KBM-7 (cell line): ENCODE measurements at regions not wholly inside any gene's neighbourhood (a gene's known extent, or its start where the extent isn't known, plus 50 kb on each side); places are given as distances from the start of the nearest gene placed in this dataset.
"Not testable (repeated sequence)": the region's sequence is repeated elsewhere in the genome, so short reads cannot be mapped to it uniquely, and the experiment has no call there.

ENCODE experiments used
- DNase-seq: peaks from one replicate; pipeline ENCODE4 v3.0.0-alpha.2; 2015
- in situ Hi-C: fragments of 300-500 bp; cut with MboI; formaldehyde crosslinking; loops from 2 replicates; pipeline ENCODE4 v1.14.3; 2020; ENCODE audit warnings: low sequenced_read_pairs, low pct_unique_long_range_greater_than_20kb, mixed read lengths

DNA sequence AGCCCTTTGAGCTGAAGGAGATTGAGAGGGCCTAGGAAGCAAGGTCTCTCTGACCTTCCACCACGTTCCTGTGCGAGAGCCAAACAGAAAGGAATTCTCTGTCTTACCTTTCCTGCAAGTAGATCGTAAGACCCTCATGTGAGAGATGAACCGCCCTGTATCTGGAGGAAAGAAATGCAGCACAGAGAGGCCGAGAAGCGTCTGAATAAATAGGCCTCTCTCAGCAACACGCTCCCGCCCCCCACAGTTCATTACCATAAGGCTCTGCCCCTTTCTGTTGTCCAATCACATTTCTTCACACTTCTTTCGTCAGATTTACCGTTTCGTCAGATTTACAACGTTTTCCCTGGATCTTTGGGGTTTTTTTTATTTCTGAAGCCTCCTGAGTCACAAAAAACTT, 90.3 kb downstream of the BLID start:
- in situ Hi-C loops, result no loop called here
- DNase-seq, result no peak

GRCh38 chr11:122024278-122024677, 91.7 kb downstream of the BLID start:
- DNase-seq, result no peak
- in situ Hi-C loops, result no loop called here

GRCh38 chr11:122023614-122024250, 92.3 kb downstream of the BLID start:
- in situ Hi-C loops, result no loop called here
- DNase-seq, result no peak

- DNase-seq, result no peak
- in situ Hi-C loops, result no loop called here
These were observed 93.4 kb downstream of the BLID start for GRCh38 chr11:122022646-122023045.

GRCh38 chr11:122020902-122021301, 95.1 kb downstream of the BLID start:
- DNase-seq, result no peak
- in situ Hi-C loops, result no loop called here

- in situ Hi-C loops, result no loop called here
- no peak for DNase-seq
These were observed 95.9 kb downstream of the BLID start for GRCh38 chr11:122019908-122020694.

- in situ Hi-C loops, result no loop called here
- DNase-seq, result no peak
These were observed 108.4 kb downstream of the BLID start for GRCh38 chr11:122007601-122008071.

- in situ Hi-C loops, result no loop called here
- DNase-seq, result no peak
These were observed 111.6 kb downstream of the BLID start for GRCh38 chr11:122004446-122004845.

DNA sequence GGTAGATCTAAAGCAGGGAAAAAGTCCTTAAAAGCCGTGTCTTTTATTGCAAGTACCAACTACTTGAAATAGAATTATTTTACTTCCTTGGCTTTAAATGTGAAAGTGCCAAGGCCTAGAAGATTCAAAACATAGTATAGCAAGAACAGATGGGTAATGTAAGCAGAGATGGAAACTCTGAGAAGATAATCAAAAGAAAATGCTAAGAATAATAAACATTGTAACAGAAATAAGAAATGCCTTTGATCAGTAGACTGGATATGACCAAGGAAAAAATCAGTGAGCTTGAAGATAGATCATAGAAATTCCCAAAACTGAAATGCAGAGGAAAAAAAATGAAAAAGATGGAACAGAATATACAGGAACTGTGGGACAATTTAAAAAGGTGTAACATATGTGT, 113.1 kb downstream of the BLID start:
- in situ Hi-C loops, result no loop called here
- no peak for DNase-seq

GRCh38 chr11:122002047-122002446, 114.0 kb downstream of the BLID start:
- in situ Hi-C loops, result no loop called here
- DNase-seq, result no peak

- no peak for DNase-seq
- in situ Hi-C loops, result no loop called here
These were observed 116.4 kb downstream of the BLID start for GRCh38 chr11:121999651-122000050.

DNA sequence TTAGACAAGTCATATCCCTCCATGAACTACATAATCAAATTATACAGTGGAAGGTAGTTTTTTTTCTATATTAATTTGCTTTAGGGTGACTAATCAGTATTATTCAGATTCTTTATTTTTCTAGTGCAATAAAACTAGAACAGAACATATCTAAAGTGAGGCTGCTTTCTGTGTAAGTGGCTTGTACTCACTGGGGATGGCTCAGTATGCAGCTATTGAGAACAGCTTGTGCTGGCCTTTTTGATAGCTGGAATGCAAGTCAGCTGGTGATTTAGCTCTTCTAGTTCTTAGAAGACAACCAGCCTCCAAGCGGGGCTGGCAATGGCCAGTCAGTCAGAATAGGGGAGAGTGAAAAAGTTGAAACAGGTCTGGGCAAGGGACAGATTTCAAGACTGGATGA, 119.4 kb downstream of the BLID start:
- DNase-seq, result no peak
- in situ Hi-C loops, result no loop called here

- in situ Hi-C loops, result no loop called here
- DNase-seq, result no peak
These were observed 132.1 kb downstream of the BLID start for GRCh38 chr11:121983901-121984300.

GRCh38 chr11:121977914-121978313, 138.1 kb downstream of the BLID start:
- DNase-seq, in situ Hi-C loops: not testable (repeated sequence)

GRCh38 chr11:121968638-121969037, 147.4 kb downstream of the BLID start:
- DNase-seq, result no peak
- in situ Hi-C loops, result no loop called here

DNA sequence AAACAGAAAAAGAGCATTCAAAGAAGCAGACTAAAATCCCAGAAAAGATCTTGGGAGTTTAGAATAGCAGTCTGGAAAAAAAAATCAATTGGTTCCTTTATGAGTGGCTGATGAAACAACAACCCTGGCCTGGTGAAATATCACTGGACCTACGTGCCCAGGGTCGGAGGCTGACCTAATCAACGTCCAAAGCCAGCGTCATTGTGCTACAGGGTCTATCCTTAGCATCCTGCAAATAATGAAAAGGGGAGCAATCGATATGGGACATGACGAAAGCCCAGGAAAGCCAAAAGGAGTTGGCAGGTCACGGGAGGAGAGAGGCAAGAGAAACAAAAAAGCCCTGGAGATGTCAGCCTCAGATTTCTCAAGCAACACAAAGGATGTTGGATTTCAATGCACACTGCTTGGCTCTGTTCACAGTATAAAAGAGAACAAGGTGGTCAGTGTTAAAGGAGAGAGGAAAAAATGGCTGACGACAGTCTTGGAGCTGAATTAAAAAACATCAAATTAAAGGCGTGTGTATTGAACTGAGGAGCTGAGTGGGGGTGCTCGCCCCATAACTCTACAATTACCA, 148.8 kb downstream of the BLID start:
- no peak for DNase-seq
- in situ Hi-C loops, result no loop called here

GRCh38 chr11:121965330-121965729, 150.7 kb downstream of the BLID start:
- in situ Hi-C loops, result no loop called here
- no peak for DNase-seq

DNA sequence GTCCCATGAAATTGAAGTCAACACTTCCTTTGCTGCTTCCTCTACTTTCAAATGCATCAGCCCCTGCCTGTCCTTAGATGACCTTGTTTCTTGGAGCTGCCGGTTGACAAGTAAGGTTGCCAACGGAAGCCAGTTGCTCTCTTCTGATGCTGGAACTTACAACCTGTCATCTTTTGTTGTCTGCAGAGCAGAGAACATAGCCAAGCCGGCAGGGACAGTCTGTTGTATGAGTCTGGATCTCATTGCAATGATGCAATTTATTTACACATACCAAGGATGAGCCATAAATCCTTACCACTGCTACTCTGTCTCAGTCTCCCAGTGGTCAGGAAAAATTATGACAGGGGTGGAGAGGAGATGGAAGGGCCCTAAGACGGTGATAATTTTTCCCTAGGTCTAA, 151.4 kb downstream of the BLID start:
- in situ Hi-C loops, result no loop called here
- DNase-seq, result no peak

DNA sequence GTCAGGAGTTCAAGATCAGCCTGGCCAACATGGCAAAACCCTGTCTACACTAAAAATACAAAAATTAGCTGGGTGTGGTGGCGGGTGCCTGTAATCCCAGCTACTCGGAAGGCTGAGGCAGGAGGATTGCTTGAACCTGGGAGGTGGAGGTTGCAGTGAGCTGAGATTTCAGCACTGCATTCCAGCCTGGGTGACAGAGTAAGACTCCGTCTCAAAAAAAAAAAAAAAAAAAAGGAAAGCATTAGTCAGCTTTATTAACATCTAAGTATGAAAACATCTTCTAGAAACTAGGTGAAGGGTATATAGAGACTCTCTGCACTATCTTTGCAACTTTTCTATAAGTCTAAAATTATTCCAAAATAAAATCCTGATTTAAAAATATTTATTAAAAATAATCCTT, 152.2 kb downstream of the BLID start:
- in situ Hi-C loops, DNase-seq: not testable (repeated sequence)

- no peak for DNase-seq
- in situ Hi-C loops, result no loop called here
These were observed 154.7 kb downstream of the BLID start for GRCh38 chr11:121961321-121961801.
